HG02981 (cell line): ENCODE measurements at regions not wholly inside any gene's neighbourhood (a gene's known extent, or its start where the extent isn't known, plus 50 kb on each side); places are given as distances from the start of the nearest gene placed in this dataset.

Experiments used
- ATAC-seq: cut with Tn5 transposase; IDR thresholded peaks from one replicate; pipeline ENCODE4 v1.9.1; 2021; ENCODE audit warnings: mild to moderate bottlenecking, moderate library complexity; ENCODE audit not compliant: unreplicated experiment

GRCh38 chr5:10077791-10078545, 171.7 kb downstream of the ATPSCKMT start:
- no peak for ATAC-seq

DNA sequence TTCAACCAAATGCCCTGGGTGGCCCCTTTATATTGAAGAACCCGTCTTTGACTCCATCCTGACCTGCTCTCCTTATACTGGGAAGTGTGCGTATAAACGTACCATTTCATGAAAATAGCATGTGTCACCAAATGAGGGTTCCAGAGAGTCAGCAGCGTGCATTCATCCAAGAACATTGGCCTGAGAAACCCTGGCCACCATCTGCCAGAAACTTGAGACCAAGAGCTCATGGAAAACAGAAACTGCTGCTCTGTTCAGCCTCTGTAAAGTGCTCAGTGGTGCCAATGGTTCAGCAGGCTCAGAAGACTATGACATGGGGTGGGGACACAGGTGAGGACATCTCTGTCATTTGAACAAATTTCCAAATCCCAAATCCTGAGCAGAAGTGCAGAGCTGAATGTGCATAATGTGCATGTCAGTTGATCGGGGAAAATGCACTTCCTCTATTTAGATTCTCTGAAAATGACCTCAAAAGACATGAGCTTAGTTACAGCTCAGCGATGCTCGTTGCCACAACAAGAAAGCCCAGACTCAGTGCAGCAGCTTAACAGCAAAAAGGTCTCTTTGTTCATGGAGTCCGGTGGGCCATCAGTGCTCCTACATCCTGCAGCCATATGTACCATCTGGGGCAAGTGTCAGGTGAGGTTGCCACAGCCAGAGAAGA, 176.1 kb downstream of the ATPSCKMT start:
- ATAC-seq, result no peak

- no peak for ATAC-seq
Observed at GRCh38 chr5:10069637-10070313, 179.9 kb downstream of the ATPSCKMT start.

GRCh38 chr5:10065428-10066000, 184.2 kb downstream of the ATPSCKMT start:
- no peak for ATAC-seq

- no peak for ATAC-seq
Observed at GRCh38 chr5:10064546-10065195, 185.0 kb downstream of the ATPSCKMT start.

- no peak for ATAC-seq
Observed at GRCh38 chr5:10063997-10064396, 185.7 kb downstream of the ATPSCKMT start.

GRCh38 chr5:10059980-10060379, 189.7 kb downstream of the ATPSCKMT start:
- ATAC-seq, result no peak

- no peak for ATAC-seq
Observed at GRCh38 chr5:10059556-10059955, 190.1 kb downstream of the ATPSCKMT start.

GRCh38 chr5:10057356-10057755, 192.3 kb downstream of the ATPSCKMT start:
- no peak for ATAC-seq

GRCh38 chr5:10056228-10056760, 193.4 kb downstream of the ATPSCKMT start:
- no peak for ATAC-seq

- no peak for ATAC-seq
Observed at GRCh38 chr5:10049858-10050455, 199.7 kb downstream of the ATPSCKMT start.

GRCh38 chr5:10046676-10047075, 203.0 kb downstream of the ATPSCKMT start:
- ATAC-seq, result no peak

DNA sequence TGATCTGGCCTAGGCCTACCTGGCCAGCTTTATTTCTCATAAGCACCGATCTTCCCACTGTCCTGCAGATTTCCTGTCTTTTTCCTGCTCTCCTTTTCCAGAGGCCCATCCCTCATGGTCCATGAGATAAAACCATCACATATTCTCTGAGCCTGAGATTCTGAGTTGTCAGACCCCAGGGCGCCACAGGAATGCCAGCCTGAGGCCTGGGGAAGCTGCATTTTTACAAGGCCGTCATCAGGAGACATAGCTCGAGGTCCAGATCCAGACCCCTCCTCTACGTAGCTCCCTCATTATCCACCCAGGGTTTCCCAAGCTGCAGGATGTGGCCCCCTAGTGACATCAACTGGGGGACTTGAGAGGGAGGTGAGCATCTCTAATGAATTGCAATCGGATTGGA, 204.3 kb downstream of the ATPSCKMT start:
- ATAC-seq, result no peak

DNA sequence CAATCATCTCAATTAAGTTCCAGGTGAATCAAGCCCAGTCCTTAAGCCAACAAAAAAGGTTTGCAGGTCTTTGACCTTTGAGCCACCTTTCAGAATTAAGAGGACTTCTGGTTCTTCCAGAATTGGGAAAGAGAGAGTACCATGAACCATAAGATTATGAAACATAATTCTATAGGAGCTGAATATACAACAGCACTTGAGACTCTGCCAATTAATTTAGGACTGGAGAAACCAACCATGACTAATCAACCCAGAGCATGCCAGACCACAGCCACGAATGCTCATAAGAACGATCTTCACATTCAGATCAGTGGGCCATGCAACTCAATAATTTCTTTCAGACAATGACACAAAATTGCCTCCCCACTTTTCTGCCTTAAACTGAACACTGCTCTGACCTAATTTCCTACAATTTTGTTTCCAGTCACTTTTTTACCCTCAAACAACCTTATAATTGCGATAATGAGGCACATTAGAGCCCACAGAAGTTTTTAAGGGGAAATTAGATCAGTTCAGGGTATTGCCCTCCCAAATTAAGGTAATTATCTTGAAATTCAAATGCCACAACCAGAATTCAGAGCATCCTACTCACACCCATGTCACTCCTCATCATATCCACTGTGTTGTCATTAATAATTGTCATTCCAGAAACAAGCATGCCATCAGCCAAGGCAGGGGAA, 213.4 kb downstream of the ATPSCKMT start:
- no peak for ATAC-seq

DNA sequence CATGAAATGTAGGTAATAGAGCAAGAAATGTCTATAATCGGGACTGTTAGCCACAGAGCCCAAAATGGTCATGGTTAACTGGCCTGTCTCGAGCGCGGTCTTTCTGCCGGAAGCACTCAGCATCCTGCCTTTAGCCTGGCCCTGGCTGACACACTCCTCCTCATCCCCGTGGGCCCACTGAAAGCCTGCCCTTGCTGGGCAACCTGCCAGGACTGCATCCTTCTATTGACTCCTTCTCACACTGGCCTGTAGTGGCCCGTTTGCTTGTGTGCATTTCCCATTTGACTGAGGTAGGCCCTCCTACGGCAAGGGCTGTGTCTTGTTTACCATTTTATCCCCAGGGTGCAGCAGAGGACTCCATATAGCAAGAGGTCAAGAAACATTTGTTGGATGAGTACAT, 215.7 kb downstream of the ATPSCKMT start:
- ATAC-seq, result no peak

- ATAC-seq, result no peak
Observed at GRCh38 chr5:10031817-10032216, 217.9 kb downstream of the ATPSCKMT start.

DNA sequence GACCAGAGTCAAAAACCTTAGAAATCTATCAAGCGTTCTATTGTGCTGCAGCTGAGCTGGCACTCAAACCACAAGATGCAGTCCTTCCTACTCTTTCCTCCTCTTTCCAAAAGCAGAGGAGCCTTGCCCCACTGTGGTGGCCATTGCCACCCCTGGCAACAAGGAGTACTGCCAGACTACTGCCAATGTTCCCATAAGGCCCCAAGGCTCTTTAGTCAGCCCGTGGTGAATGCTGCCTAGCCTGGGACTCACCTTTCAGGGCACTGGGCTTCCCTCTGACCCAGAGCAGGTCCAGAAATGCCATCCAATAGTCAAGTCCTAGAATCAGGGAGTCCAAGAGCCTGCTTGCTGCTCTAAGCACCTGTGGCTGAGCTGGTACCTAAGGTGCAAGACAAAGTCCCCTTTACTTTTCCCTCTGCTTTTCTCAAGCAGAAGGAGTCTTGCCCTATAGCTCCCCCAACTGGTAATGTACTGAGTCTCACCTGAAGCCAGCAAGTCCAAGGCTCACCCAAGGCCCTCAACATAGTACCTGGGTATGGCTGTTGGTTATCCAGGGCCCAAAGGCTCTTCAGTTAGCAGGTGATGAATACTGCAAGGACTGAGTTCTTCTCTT, 219.4 kb downstream of the ATPSCKMT start:
- no peak for ATAC-seq

GRCh38 chr5:10023494-10023893, 226.2 kb downstream of the ATPSCKMT start:
- ATAC-seq, result no peak

DNA sequence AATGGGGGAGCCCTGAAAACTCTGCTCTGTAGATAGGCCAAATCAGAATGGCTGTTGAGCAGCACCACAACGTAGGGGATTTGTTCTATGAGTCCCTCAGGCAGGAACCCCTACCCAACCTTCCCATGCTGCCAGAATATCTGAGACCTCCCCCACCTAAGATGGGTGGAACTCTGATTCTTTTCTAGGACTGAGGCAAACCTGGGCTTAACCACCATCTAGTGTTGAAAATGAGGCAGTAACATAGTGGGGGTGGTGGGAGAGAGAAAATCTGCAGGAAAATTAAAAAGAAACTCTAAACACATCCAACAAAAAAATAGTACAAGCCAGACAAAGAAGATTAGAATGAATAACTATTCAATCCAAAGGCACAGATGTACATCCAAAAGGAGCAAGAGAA, 228.4 kb downstream of the ATPSCKMT start:
- ATAC-seq, result no peak
